ENCODE measurements at regions not wholly inside any gene's neighbourhood (a gene's known extent, or its start where the extent isn't known, plus 50 kb on each side); places are given as distances from the start of the nearest gene placed in this dataset.

- Histone ChIP-seq H4K20me1 (ENCODE audit: insufficient read depth, low read length) (no peaks in the 10 kb centered on the region), H3K4me1 (ENCODE audit: insufficient read depth, low read length, severe bottlenecking) (no peaks in the 10 kb centered on the region), H3K27me3 (ENCODE audit: insufficient read depth, low read length) (no peaks in the 10 kb centered on the region), H3K79me2 (ENCODE audit: insufficient read depth, low read length) (no peaks in the 10 kb centered on the region), H3K4me3 (ENCODE audit: low read depth, low read length, poor library complexity, severe bottlenecking) (no peak overlapping the region), H3K27ac (ENCODE audit: low read depth, low read length, poor library complexity, severe bottlenecking) (no peak overlapping the region), H3K4me2 (ENCODE audit: low read length) (no peak overlapping the region), H2AFZ (ENCODE audit: low read length) (no peak overlapping the region), H3K9me2 (ENCODE audit: low read depth, low read length) (no peaks in the 10 kb centered on the region), H3K9ac (ENCODE audit: low read length) (no peak overlapping the region), H3F3A (ENCODE audit: insufficient read depth, low read length) (no peaks in the 10 kb centered on the region), H3K9me3 (ENCODE audit: low read length) (no peaks in the 10 kb centered on the region), H3K36me3 (ENCODE audit: insufficient read depth, low read length) (no peaks in the 10 kb centered on the region)
- TF ChIP-seq EZH2 (IDR thresholded peaks at IDR 0.05; ENCODE audit: borderline replicate concordance, low read length) (no peak), CTCF (IDR thresholded peaks at IDR 0.05; ENCODE audit: low read length) (no peak)
Measured at GRCh38 chr10:29021591-29021990, 267.3 kb upstream of the LYZL1 start.

GRCh38 chr10:29022513-29022912 is 266.4 kb upstream of the LYZL1 start:
- Histone ChIP-seq H3K4me3 (ENCODE audit: low read depth, low read length, poor library complexity, severe bottlenecking) (no peak overlapping the region), H3K27ac (ENCODE audit: low read depth, low read length, poor library complexity, severe bottlenecking) (no peak overlapping the region), H3K27me3 (ENCODE audit: insufficient read depth, low read length) (no peaks in the 10 kb centered on the region), H4K20me1 (ENCODE audit: insufficient read depth, low read length) (no peaks in the 10 kb centered on the region), H2AFZ (ENCODE audit: low read length) (no peak overlapping the region), H3K4me2 (ENCODE audit: low read length) (no peak overlapping the region), H3K79me2 (ENCODE audit: insufficient read depth, low read length) (no peaks in the 10 kb centered on the region), H3K9me3 (ENCODE audit: low read length) (no peaks in the 10 kb centered on the region), H3K9me2 (ENCODE audit: low read depth, low read length) (no peaks in the 10 kb centered on the region), H3K36me3 (ENCODE audit: insufficient read depth, low read length) (no peaks in the 10 kb centered on the region), H3K9ac (ENCODE audit: low read length) (no peak overlapping the region), H3F3A (ENCODE audit: insufficient read depth, low read length) (no peaks in the 10 kb centered on the region), H3K4me1 (ENCODE audit: insufficient read depth, low read length, severe bottlenecking) (no peaks in the 10 kb centered on the region)
- no peak for TF ChIP-seq CTCF (IDR thresholded peaks at IDR 0.05; ENCODE audit: low read length)
- TF ChIP-seq EZH2 (IDR thresholded peaks at IDR 0.05; ENCODE audit: borderline replicate concordance, low read length), result no peak

- H3K9me3 ChIP-seq (ENCODE audit: low read length), result no peaks in the 10 kb centered on the region
- no peaks in the 10 kb centered on the region for H3K27me3 ChIP-seq (ENCODE audit: insufficient read depth, low read length)
- H3K79me2 ChIP-seq (ENCODE audit: insufficient read depth, low read length), result no peaks in the 10 kb centered on the region
- no peak for TF ChIP-seq EZH2 (IDR thresholded peaks at IDR 0.05; ENCODE audit: borderline replicate concordance, low read length)
- no peak for TF ChIP-seq CTCF (IDR thresholded peaks at IDR 0.05; ENCODE audit: low read length)
- H3K4me3 ChIP-seq (ENCODE audit: low read depth, low read length, poor library complexity, severe bottlenecking), result no peak overlapping the region
- H2AFZ ChIP-seq (ENCODE audit: low read length), result no peak overlapping the region
- H3K36me3 ChIP-seq (ENCODE audit: insufficient read depth, low read length), result no peaks in the 10 kb centered on the region
- H3K9ac ChIP-seq (ENCODE audit: low read length), result no peak overlapping the region
- no peaks in the 10 kb centered on the region for H3F3A ChIP-seq (ENCODE audit: insufficient read depth, low read length)
- no peak overlapping the region for H3K4me2 ChIP-seq (ENCODE audit: low read length)
- no peaks in the 10 kb centered on the region for H3K4me1 ChIP-seq (ENCODE audit: insufficient read depth, low read length, severe bottlenecking)
- no peaks in the 10 kb centered on the region for H3K9me2 ChIP-seq (ENCODE audit: low read depth, low read length)
- no peaks in the 10 kb centered on the region for H4K20me1 ChIP-seq (ENCODE audit: insufficient read depth, low read length)
- no peak overlapping the region for H3K27ac ChIP-seq (ENCODE audit: low read depth, low read length, poor library complexity, severe bottlenecking)
Measured at GRCh38 chr10:29023678-29024077, 265.2 kb upstream of the LYZL1 start.

Data from OCI-LY1 (cell line).